Astrocyte (in vitro differentiated cells and primary cell): ENCODE measurements at regions not wholly inside any gene's neighbourhood (a gene's known extent, or its start where the extent isn't known, plus 50 kb on each side); places are given as distances from the start of the nearest gene placed in this dataset.

Source experiments
- DNase-seq: peaks from one replicate; pipeline ENCODE4 v3.0.0-alpha.2; 2010; ENCODE audit warnings: low read depth
- FAIRE-seq: peaks from 2 replicates; lab custom pipeline; 2011; peaks lifted over from hg19 to GRCh38; lab: Jason Lieb, UNC
- H2AFZ ChIP-seq: 2 replicates; pipeline ENCODE4 v1.6.0; 2012; ENCODE audit warnings: low read depth, low read length, inconsistent platforms
- H3K27ac ChIP-seq: 2 replicates; pipeline ENCODE4 v1.5.1; 2011; ENCODE audit warnings: low read depth, low read length, inconsistent platforms
- H3K27me3 ChIP-seq: 2 replicates; pipeline ENCODE4 v1.6.0; 2011; ENCODE audit warnings: low read length, inconsistent platforms; ENCODE audit not compliant: insufficient read depth
- H3K36me3 ChIP-seq: 2 replicates; pipeline ENCODE4 v1.5.1; 2011; ENCODE audit warnings: low read length, inconsistent platforms; ENCODE audit not compliant: insufficient read depth
- H3K4me1 ChIP-seq: 2 replicates; pipeline ENCODE4 v1.5.1; 2011; ENCODE audit warnings: low read length, inconsistent platforms; ENCODE audit not compliant: insufficient read depth
- H3K4me2 ChIP-seq: 2 replicates; pipeline ENCODE4 v1.6.0; 2012; ENCODE audit warnings: low read length, inconsistent platforms
- H3K4me3 ChIP-seq: 2 replicates; pipeline ENCODE4 v1.5.1; 2011; ENCODE audit warnings: low read depth, mild to moderate bottlenecking, low read length, inconsistent platforms; ENCODE audit not compliant: insufficient read depth
- H3K79me2 ChIP-seq: 2 replicates; pipeline ENCODE4 v1.6.0; 2012; ENCODE audit warnings: mild to moderate bottlenecking, low read length, inconsistent platforms; ENCODE audit not compliant: insufficient read depth
- H3K9ac ChIP-seq: 2 replicates; pipeline ENCODE4 v1.6.0; 2012; ENCODE audit warnings: mild to moderate bottlenecking, low read length, inconsistent platforms
- H3K9me3 ChIP-seq: 2 replicates; pipeline ENCODE4 v1.5.1; 2012; ENCODE audit warnings: low read depth, mild to moderate bottlenecking, low read length, inconsistent platforms; ENCODE audit not compliant: insufficient read depth
- H4K20me1 ChIP-seq: 2 replicates; pipeline ENCODE4 v1.6.0; 2012; ENCODE audit warnings: low read length, inconsistent platforms; ENCODE audit not compliant: insufficient read depth
- H3K27ac Mint-ChIP-seq: one replicate; pipeline ENCODE4 v1.8.0; 2021; ENCODE audit warnings: mild to moderate bottlenecking, mixed read lengths; ENCODE audit not compliant: unreplicated experiment
- H3K27me3 Mint-ChIP-seq: one replicate; pipeline ENCODE4 v1.8.0; 2021; ENCODE audit warnings: low read depth, mixed read lengths; ENCODE audit not compliant: unreplicated experiment
- H3K36me3 Mint-ChIP-seq: one replicate; pipeline ENCODE4 v1.8.0; 2021; ENCODE audit warnings: low read depth, mixed read lengths; ENCODE audit not compliant: unreplicated experiment
- H3K4me1 Mint-ChIP-seq: one replicate; pipeline ENCODE4 v1.8.0; 2021; ENCODE audit warnings: low read depth, mixed read lengths; ENCODE audit not compliant: unreplicated experiment
- H3K4me3 Mint-ChIP-seq: one replicate; pipeline ENCODE4 v1.8.0; 2021; ENCODE audit warnings: mild to moderate bottlenecking, moderate library complexity, mixed read lengths; ENCODE audit not compliant: unreplicated experiment
- H3K9me3 Mint-ChIP-seq: one replicate; pipeline ENCODE4 v1.8.0; 2021; ENCODE audit warnings: mild to moderate bottlenecking, mixed read lengths; ENCODE audit not compliant: unreplicated experiment
- CTCF ChIP-seq: IDR thresholded peaks from 2 replicates; pipeline ENCODE4 v1.5.1; 2011; ENCODE audit warnings: low read depth, mild to moderate bottlenecking, inconsistent platforms, low read length, moderate library complexity; ENCODE audit not compliant: insufficient read depth
- EZH2 ChIP-seq: IDR thresholded peaks from 2 replicates; pipeline ENCODE4 v1.6.1; 2012; ENCODE audit warnings: mild to moderate bottlenecking, low read length, inconsistent platforms; ENCODE audit not compliant: insufficient read depth

GRCh38 chr11:26017903-26018302, 314.0 kb upstream of the ANO3 start:
- H3K9me3 ChIP-seq = no peaks in the 10 kb centered on the region
- Mint-ChIP-seq H3K27me3 (no peaks in the 10 kb centered on the region), H3K36me3 (no peaks in the 10 kb centered on the region), H3K9me3 (no peaks in the 10 kb centered on the region), H3K4me1 (no peaks in the 10 kb centered on the region), H3K4me3 (no peak overlapping the region), H3K27ac (no peak overlapping the region)
- no peaks in the 10 kb centered on the region for H3K27me3 ChIP-seq
- FAIRE-seq = no peak
- H3K9ac ChIP-seq = no peak overlapping the region
- H4K20me1 ChIP-seq = no peaks in the 10 kb centered on the region
- no peak for DNase-seq
- TF ChIP-seq EZH2 (no peak), CTCF (no peak)
- no peak overlapping the region for H2AFZ ChIP-seq
- H3K36me3 ChIP-seq = no peaks in the 10 kb centered on the region
- H3K4me1 ChIP-seq = no peaks in the 10 kb centered on the region
- no peak overlapping the region for H3K4me2 ChIP-seq
- no peaks in the 10 kb centered on the region for H3K79me2 ChIP-seq
- H3K4me3 ChIP-seq = no peak overlapping the region
- no peak overlapping the region for H3K27ac ChIP-seq

GRCh38 chr11:26018336-26018735, 313.6 kb upstream of the ANO3 start:
- Mint-ChIP-seq H3K9me3 (no peaks in the 10 kb centered on the region), H3K4me3 (no peak overlapping the region), H3K27ac (no peak overlapping the region), H3K27me3 (no peaks in the 10 kb centered on the region), H3K4me1 (no peaks in the 10 kb centered on the region), H3K36me3 (no peaks in the 10 kb centered on the region)
- Histone ChIP-seq H2AFZ (no peak overlapping the region), H3K27ac (no peak overlapping the region), H3K36me3 (no peaks in the 10 kb centered on the region), H3K4me2 (no peak overlapping the region), H3K4me1 (no peaks in the 10 kb centered on the region), H3K79me2 (no peaks in the 10 kb centered on the region), H3K9me3 (no peaks in the 10 kb centered on the region), H3K27me3 (no peaks in the 10 kb centered on the region), H3K9ac (no peak overlapping the region), H3K4me3 (no peak overlapping the region), H4K20me1 (no peaks in the 10 kb centered on the region)
- DNase-seq (no peak), FAIRE-seq (no peak)
- TF ChIP-seq CTCF (no peak), EZH2 (no peak)

- no peak overlapping the region for H3K9ac ChIP-seq
- no peak for DNase-seq
- TF ChIP-seq CTCF (no peak), EZH2 (no peak)
- H3K36me3 ChIP-seq = no peaks in the 10 kb centered on the region
- no peaks in the 10 kb centered on the region for H3K27me3 ChIP-seq
- H2AFZ ChIP-seq = no peak overlapping the region
- Mint-ChIP-seq H3K27me3 (no peaks in the 10 kb centered on the region), H3K27ac (no peak overlapping the region), H3K4me3 (no peak overlapping the region), H3K4me1 (no peaks in the 10 kb centered on the region), H3K9me3 (no peaks in the 10 kb centered on the region), H3K36me3 (no peaks in the 10 kb centered on the region)
- H3K79me2 ChIP-seq = no peaks in the 10 kb centered on the region
- H3K4me1 ChIP-seq = no peaks in the 10 kb centered on the region
- no peak for FAIRE-seq
- H4K20me1 ChIP-seq = no peaks in the 10 kb centered on the region
- H3K27ac ChIP-seq = no peak overlapping the region
- H3K4me3 ChIP-seq = no peak overlapping the region
- H3K4me2 ChIP-seq = no peak overlapping the region
- no peaks in the 10 kb centered on the region for H3K9me3 ChIP-seq
Observed at GRCh38 chr11:26019386-26019785, 312.5 kb upstream of the ANO3 start.
